H1 (cell line): ENCODE measurements at regions not wholly inside any gene's neighbourhood (a gene's known extent, or its start where the extent isn't known, plus 50 kb on each side); places are given as distances from the start of the nearest gene placed in this dataset.

Experiments used
- CTCF ChIA-PET: fragments of 300-600 bp; sonication (Branson Sonifier 250); formaldehyde crosslinking; loops from one replicate; lab custom pipeline; 2021; ENCODE audit not compliant: partially characterized antibody; lab: Charles Lee
- POLR2A ChIA-PET: fragments of 300-600 bp; sonication (Branson Sonifier 250); formaldehyde crosslinking; loops from one replicate; lab custom pipeline; 2021; ENCODE audit warnings: inconsistent platforms; ENCODE audit not compliant: partially characterized antibody; lab: Charles Lee
- DNase-seq, 2 experiments: peaks; one replicate each; pipeline versions ENCODE4 v3.0.0 to v3.0.0-alpha.2; 2010 to 2022; ENCODE audit warnings: low spot score in 2 of 2, low read depth in 1 of 2, mixed read lengths in 1 of 2
- FAIRE-seq: peaks from 2 replicates; lab custom pipeline; 2011; peaks lifted over from hg19 to GRCh38; lab: Jason Lieb, UNC
- H2AFZ ChIP-seq: 2 replicates; pipeline ENCODE4 v1.8.1; 2012; ENCODE audit warnings: low read length, inconsistent platforms
- H2AK5ac ChIP-seq: 2 replicates; pipeline ENCODE4 v1.6.1; 2013; ENCODE audit warnings: low read depth, low read length
- H2BK120ac ChIP-seq: replicated peaks from 2 replicates; pipeline ENCODE3; 2013; ENCODE audit warnings: low read depth, low read length, inconsistent platforms
- H2BK12ac ChIP-seq: 2 replicates; pipeline ENCODE4 v1.6.1; 2013; ENCODE audit warnings: low read depth, low read length
- H2BK15ac ChIP-seq: 2 replicates; pipeline ENCODE4 v1.6.1; 2013; ENCODE audit warnings: low read length
- H2BK20ac ChIP-seq: 2 replicates; pipeline ENCODE4 v1.6.1; 2013; ENCODE audit warnings: low read length
- H2BK5ac ChIP-seq: 2 replicates; pipeline ENCODE4 v1.6.1; 2013; ENCODE audit warnings: low read depth, low read length
- H3K14ac ChIP-seq: 2 replicates; pipeline ENCODE4 v1.6.1; 2013; ENCODE audit warnings: inconsistent platforms; ENCODE audit not compliant: insufficient read length
- H3K18ac ChIP-seq: 2 replicates; pipeline ENCODE4 v1.6.1; 2013; ENCODE audit warnings: low read length; ENCODE audit errors: extremely low read depth
- H3K23ac ChIP-seq: 2 replicates; pipeline ENCODE4 v1.6.1; 2013; ENCODE audit warnings: inconsistent platforms; ENCODE audit not compliant: insufficient read length
- H3K23me2 ChIP-seq: 2 replicates; pipeline ENCODE4 v1.6.1; 2013; ENCODE audit warnings: low read depth, low read length
- H3K27ac ChIP-seq: 2 replicates; pipeline ENCODE4 v1.6.1; 2011; ENCODE audit warnings: low read depth, low read length, inconsistent platforms
- H3K27me3 ChIP-seq, 4 experiments: replicated peaks in 1 of 4; 1 replicate in 1 of 4; 2 replicates in 3 of 4; pipeline versions ENCODE4 v1.6.1 to v1.8.1; 2011 to 2013; ENCODE audit warnings: low read length in 3 of 4, mild to moderate bottlenecking in 3 of 4, inconsistent platforms in 2 of 4, mixed read lengths in 2 of 4, moderate library complexity in 1 of 4; ENCODE audit not compliant: control insufficient read depth in 3 of 4, insufficient read depth in 3 of 4; ENCODE audit errors: extremely low read depth in 1 of 4
- H3K36me3 ChIP-seq, 4 experiments: 2 replicates each; pipeline versions ENCODE4 v1.6.1 to v1.8.1; 2011 to 2013; ENCODE audit warnings: mild to moderate bottlenecking in 4 of 4, low read length in 3 of 4, moderate library complexity in 2 of 4, control low read depth in 1 of 4, inconsistent platforms in 1 of 4; ENCODE audit not compliant: insufficient read depth in 4 of 4, control insufficient read depth in 2 of 4
- H3K4ac ChIP-seq: replicated peaks from 2 replicates; pipeline ENCODE3; 2013; ENCODE audit warnings: low read length, low read depth, mixed read lengths, inconsistent platforms; ENCODE audit not compliant: insufficient read length
- H3K4me1 ChIP-seq, 4 experiments: replicated peaks in 1 of 4; 1 replicate in 1 of 4; 2 replicates in 3 of 4; pipeline versions ENCODE4 v1.6.1 to v1.8.1; 2011 to 2013; ENCODE audit warnings: low read length in 3 of 4, inconsistent platforms in 2 of 4, mixed read lengths in 1 of 4; ENCODE audit not compliant: insufficient read depth in 4 of 4, control insufficient read depth in 3 of 4
- H3K4me2 ChIP-seq, 2 experiments: 2 replicates each; pipeline versions ENCODE4 v1.6.1 to v1.8.1; 2011 to 2013; ENCODE audit warnings: low read depth in 2 of 2, low read length in 2 of 2, control low read depth in 1 of 2, inconsistent platforms in 1 of 2, mild to moderate bottlenecking in 1 of 2; ENCODE audit not compliant: insufficient read depth in 1 of 2
- H3K4me3 ChIP-seq, 4 experiments: fragments of 200-600, 300-600 bp in 1 of 4; sonication (generic), shearing (Covaris generic), sonication (Bioruptor Twin) in 1 of 4; 2 replicates each; pipeline versions ENCODE4 v1.5.1 to v1.8.1; 2011 to 2016; ENCODE audit warnings: low read length in 4 of 4, low read depth in 3 of 4, control low read depth in 2 of 4, inconsistent platforms in 2 of 4, mild to moderate bottlenecking in 2 of 4, mixed read lengths in 1 of 4, moderate library complexity in 1 of 4; ENCODE audit not compliant: insufficient read depth in 2 of 4; ENCODE audit errors: extremely low read depth in 1 of 4
- H3K56ac ChIP-seq: replicated peaks from 2 replicates; pipeline ENCODE3; 2013; ENCODE audit warnings: low read depth, mild to moderate bottlenecking, mixed read lengths, low read length, inconsistent platforms; ENCODE audit not compliant: insufficient read length
- H3K79me1 ChIP-seq: 2 replicates; pipeline ENCODE4 v1.6.1; 2013; ENCODE audit warnings: low read depth, low read length, control low read depth
- H3K79me2 ChIP-seq, 2 experiments: 2 replicates each; pipeline versions ENCODE4 v1.6.1 to v1.8.1; 2012 to 2013; ENCODE audit warnings: low read length in 2 of 2, mild to moderate bottlenecking in 2 of 2, inconsistent platforms in 1 of 2; ENCODE audit not compliant: insufficient read depth in 2 of 2, control insufficient read depth in 1 of 2
- H3K9ac ChIP-seq, 4 experiments: replicated peaks in 1 of 4; 1 replicate in 1 of 4; 2 replicates in 3 of 4; pipeline versions ENCODE4 v1.6.1 to v1.8.1; 2011 to 2013; ENCODE audit warnings: low read depth in 3 of 4, low read length in 3 of 4, control low read depth in 2 of 4, mild to moderate bottlenecking in 2 of 4, moderate library complexity in 2 of 4, inconsistent platforms in 1 of 4; ENCODE audit errors: extremely low read depth in 1 of 4
- H3K9me3 ChIP-seq, 2 experiments: 2 replicates each; pipeline versions ENCODE4 v1.6.1 to v1.8.1; 2012 to 2013; ENCODE audit warnings: mild to moderate bottlenecking in 2 of 2, moderate library complexity in 2 of 2, control low read depth in 1 of 2, inconsistent platforms in 1 of 2, low read depth in 1 of 2, low read length in 1 of 2, mixed read lengths in 1 of 2; ENCODE audit not compliant: insufficient read depth in 2 of 2
- H4K20me1 ChIP-seq, 2 experiments: replicated peaks in 1 of 2; 2 replicates each; pipeline versions ENCODE3 to v1.8.1; 2011 to 2013; ENCODE audit warnings: inconsistent platforms in 2 of 2, low read length in 2 of 2, mild to moderate bottlenecking in 1 of 2; ENCODE audit not compliant: insufficient read depth in 2 of 2, control insufficient read depth in 1 of 2
- H4K5ac ChIP-seq: 2 replicates; pipeline ENCODE4 v1.6.1; 2013; ENCODE audit warnings: low read length, low read depth, mixed read lengths, inconsistent platforms; ENCODE audit not compliant: insufficient read length
- H4K8ac ChIP-seq: 2 replicates; pipeline ENCODE4 v1.8.0; 2013; ENCODE audit warnings: mild to moderate bottlenecking, moderate library complexity, low read length, inconsistent platforms; ENCODE audit not compliant: insufficient read depth; ENCODE audit errors: extremely low read depth
- H4K91ac ChIP-seq: replicated peaks from 2 replicates; pipeline ENCODE3; 2013; ENCODE audit warnings: low read length, mixed read lengths, inconsistent platforms; ENCODE audit not compliant: insufficient read length
- BACH1 ChIP-seq: IDR thresholded peaks from 2 replicates; pipeline ENCODE4 v1.6.1; 2012; ENCODE audit warnings: low read length, improper control_type of control experiment
- CTBP2 ChIP-seq: IDR thresholded peaks from 2 replicates; pipeline ENCODE4 v1.7.0; 2011; ENCODE audit warnings: borderline replicate concordance, mild to moderate bottlenecking, moderate library complexity, mixed read lengths, low read length; ENCODE audit not compliant: insufficient read depth, insufficient read length
- WGBS, 2 experiments: shearing (Covaris generic) in 1 of 2; methylation state at CpG; one replicate each; pipeline versions ENCODE4 v1.1.6 to v1.1.7; 2013 to 2015; ENCODE audit warnings: low lambda C conversion rate in 2 of 2, mixed read lengths in 2 of 2, inconsistent platforms in 1 of 2, low coverage in 1 of 2, missing lambda C conversion rate in 1 of 2; ENCODE audit not compliant: insufficient replicate concordance in 2 of 2, insufficient coverage in 1 of 2, insufficient read length in 1 of 2; ENCODE audit errors: extremely low coverage in 1 of 2, missing lambda C conversion rate in 1 of 2; 5-methylcytosine and 5-hydroxymethylcytosine counted together

DNA sequence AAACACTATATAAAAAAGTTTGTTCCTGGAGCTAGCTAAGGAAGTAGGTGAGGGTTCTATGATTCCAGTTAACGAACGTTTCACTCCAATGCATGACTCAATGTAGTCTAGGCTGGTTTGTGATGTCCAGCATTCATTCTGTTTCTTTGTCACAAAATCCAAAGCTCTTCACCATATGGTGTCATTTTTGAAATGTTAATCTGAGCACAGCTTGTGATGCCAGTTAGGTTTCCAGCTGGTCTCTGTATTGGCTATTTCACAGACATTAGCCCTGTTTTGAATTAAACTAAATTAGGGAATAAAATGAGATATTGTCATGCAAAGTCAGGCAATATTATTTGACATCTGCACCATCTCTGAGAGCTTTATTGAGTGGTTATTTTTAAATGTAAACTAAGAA is 159.4 kb downstream of the RBM43 start:
- Histone ChIP-seq H3K27ac (no peak overlapping the region), H4K8ac (no peak overlapping the region), H3K79me2 (no peaks in the 10 kb centered on the region; a peak in 1 of 4 replicates), H3K9ac (no peak overlapping the region), H4K91ac (no peak overlapping the region), H3K4me3 (no peak overlapping the region; a peak in 1 of 8 replicates), H3K9me3 (peaks cover 6 to 14% of the 10 kb centered on the region in 2 experiments; a peak in 3 of 4 replicates), H3K56ac (no peak overlapping the region), H3K4me1 (no peaks in the 10 kb centered on the region; a peak in 1 of 7 replicates), H3K14ac (no peak overlapping the region), H2BK120ac (no peak overlapping the region), H2BK20ac (no peak overlapping the region), H2BK5ac (no peak overlapping the region), H3K18ac (no peak overlapping the region), H2BK15ac (no peak overlapping the region), H3K27me3 (no peaks in the 10 kb centered on the region), H3K23ac (no peak overlapping the region), H2BK12ac (no peak overlapping the region), H2AFZ (no peak overlapping the region), H4K20me1 (no peaks in the 10 kb centered on the region), H3K79me1 (no peaks in the 10 kb centered on the region), H4K5ac (no peak overlapping the region), H2AK5ac (no peak overlapping the region), H3K23me2 (no peaks in the 10 kb centered on the region), H3K4me2 (no peak overlapping the region), H3K36me3 (peaks cover 0 to 5% (median 3%) of the 10 kb centered on the region in 4 experiments; a peak in 3 of 8 replicates), H3K4ac (no peak overlapping the region)
- no peak for TF ChIP-seq BACH1
- no peak for TF ChIP-seq CTBP2
- WGBS, 2 experiments = 83% methylated on average over 2 of the region's 2 CpGs; no CpG with 5 or more reads in 1 of the 2 experiments
- POLR2A ChIA-PET = no interaction called here
- FAIRE-seq = no peak
- DNase-seq = no peak
- CTCF ChIA-PET = interaction anchor here (0.9 kb wide), 1 partner anchor 50 kb away, joined by 4 read pairs; no protein-coding TSS in a partner anchor
